Calu3 (cell line): ENCODE measurements at regions not wholly inside any gene's neighbourhood (a gene's known extent, or its start where the extent isn't known, plus 50 kb on each side); places are given as distances from the start of the nearest gene placed in this dataset.

Experiments
- BruUV-seq: library from RNA; stranded (reverse); fragments of 400-500 nt; replicated peaks from 2 replicates; lab custom pipeline; 2021; lab: Mats Ljungman, UMichigan
- CTCF ChIA-PET: fragments of 300-600 bp; sonication (Branson Sonifier 250); formaldehyde crosslinking; loops from one replicate; lab custom pipeline; 2022; ENCODE audit warnings: antibody characterized with exemption; lab: Charles Lee
- DNase-seq: peaks from one replicate; pipeline ENCODE4 v3.0.0; 2022
- H3K27ac Mint-ChIP-seq: one replicate; pipeline ENCODE4 v1.8.0; 2022; ENCODE audit warnings: mixed read lengths; ENCODE audit not compliant: unreplicated experiment
- H3K27me3 Mint-ChIP-seq: one replicate; pipeline ENCODE4 v1.8.0; 2022; ENCODE audit warnings: mixed read lengths; ENCODE audit not compliant: unreplicated experiment
- H3K36me3 Mint-ChIP-seq: one replicate; pipeline ENCODE4 v1.8.0; 2022; ENCODE audit warnings: mild to moderate bottlenecking, moderate library complexity, mixed read lengths; ENCODE audit not compliant: insufficient read depth, unreplicated experiment
- H3K4me1 Mint-ChIP-seq: one replicate; pipeline ENCODE4 v1.8.0; 2022; ENCODE audit warnings: mild to moderate bottlenecking, low read depth, mixed read lengths; ENCODE audit not compliant: unreplicated experiment
- H3K4me3 Mint-ChIP-seq: one replicate; pipeline ENCODE4 v1.8.0; 2022; ENCODE audit warnings: mild to moderate bottlenecking, low read depth, moderate library complexity, mixed read lengths; ENCODE audit not compliant: unreplicated experiment
- H3K9me3 Mint-ChIP-seq: one replicate; pipeline ENCODE4 v1.8.0; 2022; ENCODE audit warnings: low read depth, mixed read lengths; ENCODE audit not compliant: unreplicated experiment
- CTCF ChIP-seq: fragments of 200-600 bp; IDR thresholded peaks from one replicate; pipeline ENCODE4 v1.8.0; 2022; ENCODE audit warnings: antibody characterized with exemption; ENCODE audit not compliant: unreplicated experiment
- intact Hi-C: fragments of 100-400 bp; cut with micrococcal nuclease; formaldehyde crosslinking; loops from one replicate; pipeline ENCODE4 v1.10.0; 2022; ENCODE audit not compliant: unreplicated experiment

- no peaks in the 10 kb centered on the region for H3K27me3 Mint-ChIP-seq
- peaks cover 4% of the 10 kb centered on the region for H3K9me3 Mint-ChIP-seq
- no peaks in the 10 kb centered on the region for H3K4me1 Mint-ChIP-seq
- BruUV-seq = no TSS peak
- CTCF ChIA-PET = no interaction called here
- TF ChIP-seq CTCF = no peak
- no peak overlapping the region for H3K27ac Mint-ChIP-seq
- no peaks in the 10 kb centered on the region for H3K36me3 Mint-ChIP-seq
- DNase-seq = no peak
- H3K4me3 Mint-ChIP-seq = no peak overlapping the region
- intact Hi-C loops = no loop called here
Observed at GRCh38 chr7:144903201-144903600, 67.3 kb upstream of the TPK1 start.

GRCh38 chr7:144892761-144893160, 56.9 kb upstream of the TPK1 start:
- BruUV-seq = no TSS peak
- no peak overlapping the region for H3K27ac Mint-ChIP-seq
- no peaks in the 10 kb centered on the region for H3K27me3 Mint-ChIP-seq
- H3K36me3 Mint-ChIP-seq = no peaks in the 10 kb centered on the region
- no peak for DNase-seq
- H3K4me3 Mint-ChIP-seq = no peak overlapping the region
- H3K9me3 Mint-ChIP-seq = peaks cover 5% of the 10 kb centered on the region
- no peak for TF ChIP-seq CTCF
- CTCF ChIA-PET = no interaction called here
- intact Hi-C loops = no loop called here
- H3K4me1 Mint-ChIP-seq = no peaks in the 10 kb centered on the region
